GM20431 (cell line): ENCODE measurements at regions not wholly inside any gene's neighbourhood (a gene's known extent, or its start where the extent isn't known, plus 50 kb on each side); places are given as distances from the start of the nearest gene placed in this dataset.

ENCODE experiments used
- in situ Hi-C: fragments of 300-500 bp; cut with MseI, MboI; formaldehyde crosslinking; loops from one replicate; pipeline ENCODE4 v1.15.0; 2020; ENCODE audit warnings: low sequenced_read_pairs; ENCODE audit not compliant: unreplicated experiment

DNA sequence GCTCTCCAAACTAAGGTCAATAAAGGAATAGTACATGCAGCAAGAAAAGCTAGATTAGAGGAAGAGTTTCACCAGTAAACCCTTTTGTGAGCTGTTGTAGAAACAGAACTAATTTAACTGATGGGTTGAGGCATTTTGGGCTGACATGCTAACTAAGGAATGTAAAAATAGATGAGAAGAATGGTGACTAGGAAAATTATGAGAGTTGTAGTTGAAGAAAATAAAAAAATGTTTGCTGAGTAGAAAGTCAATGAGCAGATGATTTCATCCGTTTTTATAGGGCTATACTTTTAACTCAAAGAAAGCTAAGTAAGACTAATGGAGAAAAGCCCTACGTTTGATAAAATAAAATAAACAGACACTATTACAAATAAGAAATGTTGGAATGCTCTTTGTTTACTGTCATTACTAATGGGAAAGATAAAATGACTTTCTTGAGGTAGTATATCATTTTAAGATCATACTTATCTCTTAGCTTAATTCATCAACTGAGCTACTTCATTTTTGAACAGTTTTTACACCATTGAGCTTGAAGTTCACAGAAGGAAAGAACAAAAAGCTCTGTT lies 209.4 kb upstream of the DPH6 start:
- in situ Hi-C loops: no loop called here

DNA sequence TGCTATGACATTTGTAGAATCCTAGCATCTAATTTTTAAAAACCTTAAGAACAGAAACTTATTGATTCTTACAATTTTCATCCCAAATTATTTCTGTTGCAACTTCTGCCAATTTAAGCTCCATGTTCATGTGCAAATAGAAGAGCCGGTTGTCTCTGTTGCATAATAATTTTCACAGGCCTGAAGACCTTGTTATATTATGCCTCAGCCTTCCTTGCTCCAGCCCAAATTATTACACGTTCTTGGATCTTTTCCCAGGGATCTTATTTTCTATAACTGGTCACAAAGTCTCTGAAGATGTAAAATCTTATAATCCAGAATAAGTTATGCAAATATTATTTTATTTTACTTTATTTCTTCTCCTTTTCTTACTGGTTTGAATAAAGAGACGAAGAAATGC lies 210.7 kb upstream of the DPH6 start:
- in situ Hi-C loops: no loop called here

- in situ Hi-C loops: no loop called here
Observed at GRCh38 chr15:35757361-35757760, 211.4 kb upstream of the DPH6 start.

DNA sequence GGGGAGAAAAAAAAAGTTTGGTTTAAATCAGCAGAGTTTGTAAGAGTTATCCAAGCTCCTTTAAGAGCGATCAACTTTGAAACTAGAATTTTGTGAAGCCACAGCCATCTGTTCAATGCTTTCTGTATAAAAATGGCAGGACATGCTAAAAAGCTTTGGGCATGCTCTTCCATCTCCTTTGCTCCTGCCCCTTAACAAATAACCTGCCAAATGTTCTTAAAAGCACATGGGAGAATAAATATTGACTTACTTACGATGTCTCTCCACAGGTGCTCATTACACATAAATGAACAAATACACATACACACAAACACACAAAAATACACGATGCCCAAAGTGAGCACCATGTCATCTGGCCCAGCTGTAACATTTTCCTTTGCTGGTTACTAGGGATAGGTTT lies 211.8 kb upstream of the DPH6 start:
- in situ Hi-C loops: no loop called here

GRCh38 chr15:35764661-35765519 lies 218.9 kb upstream of the DPH6 start:
- in situ Hi-C loops: no loop called here

DNA sequence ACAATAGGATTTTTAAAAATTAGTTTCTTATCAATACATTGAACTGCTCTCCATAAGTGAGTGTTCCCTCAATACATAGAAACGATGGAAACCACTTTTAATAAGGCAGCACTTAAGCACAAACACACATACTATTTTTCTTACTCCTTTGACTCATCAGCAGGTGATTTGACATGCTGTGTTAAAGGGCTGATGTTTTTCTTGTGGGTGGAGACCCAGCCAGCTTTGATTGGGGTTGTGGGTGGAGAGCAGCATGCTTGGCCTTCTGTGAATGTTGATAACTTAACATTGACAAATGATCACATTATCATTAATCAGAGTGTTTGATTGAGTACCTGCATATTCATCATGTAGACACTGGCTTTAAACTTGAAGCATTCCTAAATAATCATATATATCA lies 223.0 kb upstream of the DPH6 start:
- in situ Hi-C loops: no loop called here

DNA sequence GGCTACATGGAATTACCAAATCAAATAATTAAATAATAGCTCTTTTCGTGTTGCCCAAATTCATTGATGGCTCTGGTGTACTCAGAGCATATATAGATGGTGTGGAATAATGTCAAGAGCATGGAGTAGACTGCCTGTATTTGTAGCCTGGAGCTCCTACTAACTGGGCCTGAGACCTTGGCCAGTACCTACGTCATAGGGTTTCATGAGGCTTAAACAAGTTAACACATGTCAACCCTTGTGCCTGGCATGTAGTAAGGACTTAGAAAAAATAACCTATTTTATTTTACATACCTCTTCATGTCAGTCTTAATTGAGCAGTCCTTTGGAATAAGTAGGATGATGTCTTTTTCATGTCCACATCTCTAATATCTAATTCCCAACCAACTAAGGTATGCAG lies 223.7 kb upstream of the DPH6 start:
- in situ Hi-C loops: no loop called here

DNA sequence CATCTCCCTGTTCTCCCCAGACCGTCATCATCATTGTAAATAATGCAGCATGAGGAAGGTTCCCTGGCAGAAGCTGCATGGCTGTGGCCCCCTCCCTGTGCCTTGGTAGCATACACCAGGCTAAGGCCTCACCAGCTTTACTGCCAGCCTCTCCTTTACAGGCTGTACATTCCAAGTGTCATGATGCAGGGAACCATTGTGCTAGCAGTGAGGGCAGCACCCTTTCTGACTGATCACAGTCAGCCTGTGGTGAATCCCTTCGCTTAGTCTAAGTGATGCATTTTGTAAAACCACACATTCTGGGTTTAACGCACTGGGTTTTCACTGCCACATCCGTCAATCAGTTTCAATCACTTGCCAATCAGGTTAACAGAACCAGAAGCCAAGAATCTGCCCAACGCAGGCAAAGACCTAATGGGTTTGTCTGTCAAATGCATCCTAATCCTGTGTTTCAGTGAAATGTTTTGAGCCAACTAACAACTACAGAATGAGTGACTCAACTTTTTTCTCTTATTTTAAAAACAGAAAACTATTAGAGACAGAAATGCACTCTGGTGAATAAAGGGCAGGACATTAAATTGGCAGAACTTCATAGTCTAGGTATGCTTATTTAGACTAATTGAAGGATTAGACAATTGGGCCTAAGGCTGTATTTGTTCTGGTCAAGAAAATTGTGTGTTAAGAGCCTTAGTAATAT lies 225.9 kb upstream of the DPH6 start:
- in situ Hi-C loops: no loop called here

DNA sequence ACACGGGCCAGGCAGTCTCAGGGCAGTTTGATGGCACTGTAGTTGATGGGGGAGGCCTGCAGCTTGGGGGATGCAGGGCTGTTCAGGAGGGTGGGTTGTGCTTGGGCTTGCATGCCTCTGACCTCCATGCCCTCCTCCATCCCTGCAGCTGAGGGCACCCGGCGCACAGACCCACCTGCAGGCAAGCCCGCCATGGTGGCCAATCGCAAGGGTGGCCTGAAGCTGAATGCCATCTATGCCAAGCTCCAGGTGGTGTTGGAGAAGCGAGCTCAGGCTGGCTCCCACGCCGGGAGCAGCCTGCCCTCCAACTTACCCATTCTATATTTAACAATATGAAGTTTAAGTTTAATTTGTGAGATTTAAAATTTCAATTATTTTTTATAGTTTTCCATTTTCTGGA lies 228.7 kb upstream of the DPH6 start:
- in situ Hi-C loops: no loop called here

- in situ Hi-C loops: no loop called here
Observed at GRCh38 chr15:35775471-35775870, 229.5 kb upstream of the DPH6 start.

- in situ Hi-C loops: no loop called here
Observed at GRCh38 chr15:35777061-35777460, 231.1 kb upstream of the DPH6 start.

GRCh38 chr15:35783203-35783602 lies 237.2 kb upstream of the DPH6 start:
- in situ Hi-C loops: no loop called here

DNA sequence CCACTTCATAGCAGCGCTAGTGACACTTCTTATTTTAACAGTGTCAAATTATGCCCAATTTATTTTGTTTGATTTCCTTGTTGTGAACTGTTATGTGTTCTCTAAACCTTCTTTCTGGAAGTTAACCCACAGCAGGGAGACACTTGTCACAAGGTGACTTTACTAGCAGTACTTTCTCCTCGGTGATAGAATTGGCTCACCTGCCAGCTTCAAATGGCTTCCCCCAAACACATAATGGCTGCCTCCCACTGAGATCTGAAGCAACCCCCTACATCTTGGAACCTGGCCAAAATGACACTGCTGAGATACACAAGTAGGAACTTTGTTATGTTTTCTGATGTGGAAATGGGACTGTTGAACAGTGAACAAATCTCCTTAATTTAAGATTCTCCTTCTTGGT lies 238.8 kb upstream of the DPH6 start:
- in situ Hi-C loops: no loop called here

DNA sequence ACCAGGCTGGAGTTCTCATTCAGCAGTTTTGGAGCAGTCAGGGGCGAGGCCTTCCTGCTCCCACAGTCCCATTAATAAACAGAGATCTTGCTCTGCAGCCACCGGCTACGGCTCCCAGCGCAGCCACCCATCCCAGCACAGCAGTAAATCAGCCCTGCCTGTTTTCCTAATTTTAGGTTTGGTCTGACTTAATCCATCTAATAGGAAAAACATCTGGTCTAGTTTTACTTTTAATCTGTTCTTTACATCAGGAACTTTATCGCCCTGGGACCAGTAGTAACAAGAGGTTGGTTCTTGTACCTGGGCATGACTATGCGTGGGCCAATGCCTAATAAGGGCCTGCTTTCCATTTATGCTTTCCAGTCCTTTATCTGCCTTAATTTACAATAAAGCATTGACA lies 264.0 kb upstream of the DPH6 start:
- in situ Hi-C loops: no loop called here

DNA sequence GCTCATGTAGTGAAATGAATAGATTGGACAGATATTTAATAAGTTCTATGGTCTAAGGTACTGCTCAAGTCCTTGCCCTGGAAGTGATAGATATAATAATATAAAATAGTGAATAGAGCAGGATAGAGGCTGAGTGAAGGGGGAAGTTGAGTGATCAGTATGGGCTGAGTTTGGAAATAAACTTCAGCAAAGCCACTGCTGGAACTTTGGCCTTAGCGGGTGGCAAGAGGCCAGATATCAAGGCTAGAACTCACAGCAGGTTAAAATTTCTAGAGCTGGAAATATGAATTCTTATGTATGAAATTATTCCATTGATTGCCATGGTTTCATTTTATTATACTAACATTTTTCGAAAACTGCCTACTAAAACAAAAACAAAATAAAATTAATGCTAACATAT lies 267.6 kb upstream of the DPH6 start:
- in situ Hi-C loops: no loop called here

DNA sequence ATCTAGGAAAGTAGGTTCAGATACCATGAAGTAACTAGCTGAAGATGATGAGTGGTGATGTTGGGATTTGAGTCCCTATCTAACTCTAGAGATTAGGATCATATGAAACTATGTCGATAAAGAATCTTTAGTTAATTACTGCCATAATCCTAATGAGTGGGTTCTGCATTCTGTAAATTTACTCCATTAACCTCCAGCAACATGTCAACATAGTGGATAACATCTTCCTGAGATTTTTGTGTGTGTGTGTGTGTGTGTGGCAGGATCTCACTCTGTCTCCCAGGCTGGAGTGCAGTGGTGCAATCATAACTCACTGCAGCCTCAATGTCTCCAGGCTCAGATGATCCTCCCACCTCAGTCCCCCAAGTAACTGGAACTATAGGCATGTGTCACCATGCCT lies 272.9 kb upstream of the DPH6 start:
- in situ Hi-C loops: no loop called here

DNA sequence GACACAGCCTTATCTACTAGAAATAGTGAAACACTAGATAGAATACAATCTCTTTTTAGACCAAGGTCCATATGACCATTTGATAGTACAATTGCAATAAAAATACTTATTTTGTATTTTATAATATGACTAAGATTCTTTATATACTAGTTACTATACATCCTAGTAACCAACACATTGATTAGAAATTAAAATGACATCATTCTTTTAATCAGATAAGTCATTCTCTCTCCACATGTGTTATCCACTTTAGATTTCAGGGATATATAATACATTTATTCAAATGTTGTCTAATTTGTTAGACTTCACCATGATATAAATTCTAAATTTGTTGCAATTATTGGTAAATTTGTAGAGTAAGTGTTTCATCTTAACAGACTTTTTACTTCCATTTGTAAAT lies 276.2 kb upstream of the DPH6 start:
- in situ Hi-C loops: no loop called here

DNA sequence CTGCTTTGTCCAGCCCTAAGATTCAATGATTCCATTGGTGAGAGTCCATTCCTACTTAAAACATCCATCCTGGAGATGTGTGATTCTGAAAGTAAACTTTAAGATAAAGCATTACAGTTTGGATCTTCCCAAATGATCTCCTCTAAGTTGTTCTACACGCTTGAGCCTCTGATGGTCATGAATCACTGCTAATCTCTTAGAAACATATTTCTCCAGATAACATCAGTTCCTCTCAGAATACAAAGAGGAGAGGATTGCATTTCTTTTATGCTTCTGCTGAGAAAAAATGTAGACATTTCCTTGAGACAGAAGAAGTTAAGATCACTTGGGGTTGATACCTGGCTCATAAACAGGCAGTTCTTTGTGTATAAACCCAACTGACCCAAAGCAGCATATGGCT lies 281.2 kb upstream of the DPH6 start:
- in situ Hi-C loops: no loop called here

DNA sequence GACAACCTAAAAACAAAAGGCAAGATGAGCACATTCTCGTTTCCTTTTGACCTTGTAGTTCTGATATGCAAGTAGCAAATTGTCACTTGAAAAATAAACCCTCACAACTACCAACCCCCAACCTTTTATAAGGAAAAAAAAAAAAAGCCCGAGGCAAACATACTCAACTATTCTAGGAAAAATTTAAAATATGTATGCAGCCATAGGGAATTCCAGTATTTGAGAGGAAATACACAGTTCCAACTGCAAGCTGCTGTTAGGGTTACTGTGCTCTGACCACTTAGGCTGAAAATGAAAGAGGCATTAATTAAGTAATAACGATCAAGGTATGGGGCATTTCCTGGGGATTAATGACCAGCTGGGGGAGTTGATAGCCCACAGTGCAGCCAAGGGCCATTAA lies 281.9 kb upstream of the DPH6 start:
- in situ Hi-C loops: no loop called here

DNA sequence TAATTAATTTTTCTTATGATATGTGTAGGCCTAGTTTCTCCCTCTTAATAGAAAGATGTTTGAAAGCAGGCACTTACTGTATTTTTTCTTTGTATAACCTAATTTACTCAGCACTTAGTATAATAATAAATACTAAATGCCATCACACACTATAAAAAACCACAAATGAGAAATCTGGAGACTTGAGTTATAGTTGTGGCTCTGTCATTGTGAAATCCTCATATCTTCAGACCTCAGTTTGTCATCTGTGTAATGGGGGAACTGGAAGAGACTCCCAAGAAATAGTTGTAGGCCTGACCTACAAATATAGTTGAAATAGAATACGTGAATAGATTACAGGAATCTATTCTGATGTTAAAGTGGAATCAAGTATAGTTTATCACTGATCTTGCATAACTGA lies 287.6 kb upstream of the DPH6 start:
- in situ Hi-C loops: no loop called here

- in situ Hi-C loops: no loop called here
Observed at GRCh38 chr15:35834216-35834830, 288.4 kb upstream of the DPH6 start.
